ENCODE measurements at regions not wholly inside any gene's neighbourhood (a gene's known extent, or its start where the extent isn't known, plus 50 kb on each side); places are given as distances from the start of the nearest gene placed in this dataset.
A peak's percentile ranks its signal among the peaks of the same experiment; 100 is the strongest.
"Not testable (repeated sequence)": the region's sequence is repeated elsewhere in the genome, so short reads cannot be mapped to it uniquely, and the experiment has no call there.

- Mint-ChIP-seq H3K4me1 (peaks cover 4 to 7% (median 5%) of the 10 kb centered on the region in 3 donors), H3K36me3 (no peaks in the 10 kb centered on the region), H3K27me3 (peaks cover 0 to 9% of the 10 kb centered on the region in 2 donors), H3K4me3 (no peak overlapping the region), H3K9me3 (no peaks in the 10 kb centered on the region), H3K27ac (no peak overlapping the region)
- POLR2A ChIA-PET: no interaction called here
- H3K36me3 ChIP-seq (ENCODE audit: insufficient read depth, low read length): no peaks in the 10 kb centered on the region
- H3K27ac ChIP-seq (ENCODE audit: low read depth, low read length): no peak overlapping the region
- peak in 2 of 5 donors; percentile 29 to 32 for DNase-seq
- H3K4me1 ChIP-seq (ENCODE audit: insufficient read depth, low read length): no peaks in the 10 kb centered on the region
- no peaks in the 10 kb centered on the region for H3K9me3 ChIP-seq (ENCODE audit: low read length)
- H3K4me3 ChIP-seq (ENCODE audit: low read length): no peak overlapping the region
- CTCF ChIA-PET: interaction anchor here (0.6 to 4.1 kb wide), 16 partner anchors 9 to 657 kb away, joined by 3 to 34 read pairs (median 3); no protein-coding TSS in a partner anchor
- no peaks in the 10 kb centered on the region for H3K27me3 ChIP-seq (ENCODE audit: insufficient read depth, low read length, poor library complexity, severe bottlenecking)
Measured at GRCh38 chr2:224650815-224651439, 65.2 kb downstream of the CCDC195 start.

- H3K27me3 Mint-ChIP-seq; H3K4me3 ChIP-seq (ENCODE audit: low read length); H3K4me1 ChIP-seq (ENCODE audit: insufficient read depth, low read length); H3K36me3 Mint-ChIP-seq; H3K9me3 ChIP-seq (ENCODE audit: low read length); POLR2A ChIA-PET; H3K27ac ChIP-seq (ENCODE audit: low read depth, low read length); H3K4me1 Mint-ChIP-seq; H3K36me3 ChIP-seq (ENCODE audit: insufficient read depth, low read length); H3K4me3 Mint-ChIP-seq; H3K9me3 Mint-ChIP-seq; H3K27ac Mint-ChIP-seq; H3K27me3 ChIP-seq (ENCODE audit: insufficient read depth, low read length, poor library complexity, severe bottlenecking); DNase-seq: not testable (repeated sequence)
- CTCF ChIA-PET: interaction anchor here (0.7 to 1.7 kb wide), 3 partner anchors 9 to 288 kb away, joined by 3 read pairs; no protein-coding TSS in a partner anchor
Measured at GRCh38 chr2:224647684-224648083, 62.5 kb upstream of the CUL3 start.

- Mint-ChIP-seq H3K4me3 (no peak overlapping the region), H3K4me1 (peaks cover 4 to 8% (median 6%) of the 10 kb centered on the region in 3 donors), H3K9me3 (no peaks in the 10 kb centered on the region), H3K36me3 (no peaks in the 10 kb centered on the region), H3K27ac (no peak overlapping the region), H3K27me3 (peaks cover 0 to 20% of the 10 kb centered on the region in 2 donors)
- Histone ChIP-seq H3K4me3 (ENCODE audit: low read length) (no peak overlapping the region), H3K27ac (ENCODE audit: low read depth, low read length) (no peak overlapping the region), H3K4me1 (ENCODE audit: insufficient read depth, low read length) (no peaks in the 10 kb centered on the region), H3K9me3 (ENCODE audit: low read length) (no peaks in the 10 kb centered on the region), H3K27me3 (ENCODE audit: insufficient read depth, low read length, poor library complexity, severe bottlenecking) (no peaks in the 10 kb centered on the region), H3K36me3 (ENCODE audit: insufficient read depth, low read length) (no peaks in the 10 kb centered on the region)
- ChIA-PET POLR2A (no interaction called here), CTCF (interaction anchor here (1.0 to 1.7 kb wide), 5 partner anchors 8 to 293 kb away, joined by 3 to 5 read pairs (median 3); no protein-coding TSS in a partner anchor)
- DNase-seq: peak in 1 of 5 donors; percentile 25
Measured at GRCh38 chr2:224646242-224646846, 61.2 kb upstream of the CUL3 start.

GRCh38 chr2:224645722-224646121, 60.6 kb upstream of the CUL3 start:
- H3K27ac ChIP-seq (ENCODE audit: low read depth, low read length): no peak overlapping the region
- CTCF ChIA-PET: interaction anchor here (1.0 to 1.7 kb wide), 4 partner anchors 15 to 293 kb away, joined by 3 to 5 read pairs (median 4); no protein-coding TSS in a partner anchor
- peaks cover 4 to 6% (median 4%) of the 10 kb centered on the region in 3 donors for H3K4me1 Mint-ChIP-seq
- H3K27ac Mint-ChIP-seq: no peak overlapping the region
- H3K9me3 ChIP-seq (ENCODE audit: low read length): no peaks in the 10 kb centered on the region
- no peaks in the 10 kb centered on the region for H3K36me3 Mint-ChIP-seq
- H3K9me3 Mint-ChIP-seq: no peaks in the 10 kb centered on the region
- H3K27me3 ChIP-seq (ENCODE audit: insufficient read depth, low read length, poor library complexity, severe bottlenecking): no peaks in the 10 kb centered on the region
- H3K27me3 Mint-ChIP-seq: peaks cover 0 to 15% of the 10 kb centered on the region in 2 donors
- no peak for DNase-seq
- H3K4me3 Mint-ChIP-seq: no peak overlapping the region
- no peaks in the 10 kb centered on the region for H3K4me1 ChIP-seq (ENCODE audit: insufficient read depth, low read length)
- H3K36me3 ChIP-seq (ENCODE audit: insufficient read depth, low read length): no peaks in the 10 kb centered on the region
- no peak overlapping the region for H3K4me3 ChIP-seq (ENCODE audit: low read length)
- POLR2A ChIA-PET: no interaction called here

GRCh38 chr2:224640679-224641078, 55.5 kb upstream of the CUL3 start:
- H3K36me3 Mint-ChIP-seq: no peaks in the 10 kb centered on the region
- Histone ChIP-seq H3K4me1 (ENCODE audit: insufficient read depth, low read length) (peaks cover 6% of the 10 kb centered on the region), H3K4me3 (ENCODE audit: low read length) (no peak overlapping the region), H3K36me3 (ENCODE audit: insufficient read depth, low read length) (no peaks in the 10 kb centered on the region), H3K9me3 (ENCODE audit: low read length) (no peaks in the 10 kb centered on the region), H3K27me3 (ENCODE audit: insufficient read depth, low read length, poor library complexity, severe bottlenecking) (no peaks in the 10 kb centered on the region), H3K27ac (ENCODE audit: low read depth, low read length) (no peak overlapping the region)
- H3K27me3 Mint-ChIP-seq: peaks cover 0 to 14% of the 10 kb centered on the region in 2 donors
- H3K4me3 Mint-ChIP-seq: no peak overlapping the region
- CTCF ChIA-PET: no interaction called here
- peaks cover 2 to 11% (median 8%) of the 10 kb centered on the region in 3 donors for H3K4me1 Mint-ChIP-seq
- DNase-seq: no peak
- H3K27ac Mint-ChIP-seq: no peak overlapping the region
- no peaks in the 10 kb centered on the region for H3K9me3 Mint-ChIP-seq
- POLR2A ChIA-PET: no interaction called here

GRCh38 chr2:224638301-224638823, 53.2 kb upstream of the CUL3 start:
- Histone ChIP-seq H3K9me3 (ENCODE audit: low read length) (no peaks in the 10 kb centered on the region), H3K27me3 (ENCODE audit: insufficient read depth, low read length, poor library complexity, severe bottlenecking) (no peaks in the 10 kb centered on the region), H3K4me1 (ENCODE audit: insufficient read depth, low read length) (peaks cover 6% of the 10 kb centered on the region), H3K4me3 (ENCODE audit: low read length) (no peak overlapping the region), H3K27ac (ENCODE audit: low read depth, low read length) (no peak overlapping the region), H3K36me3 (ENCODE audit: insufficient read depth, low read length) (no peaks in the 10 kb centered on the region)
- Mint-ChIP-seq H3K27me3 (peaks cover 0 to 14% of the 10 kb centered on the region in 2 donors), H3K4me3 (no peak overlapping the region), H3K36me3 (no peaks in the 10 kb centered on the region), H3K4me1 (peaks cover 2 to 11% (median 8%) of the 10 kb centered on the region in 3 donors), H3K9me3 (no peaks in the 10 kb centered on the region), H3K27ac (no peak overlapping the region)
- POLR2A ChIA-PET: no interaction called here
- DNase-seq: no peak
- CTCF ChIA-PET: interaction anchor here (1.2 kb wide), 1 partner anchor 9 kb away, joined by 3 read pairs; no protein-coding TSS in a partner anchor
